ENCODE measurements at regions not wholly inside any gene's neighbourhood (a gene's known extent, or its start where the extent isn't known, plus 50 kb on each side); places are given as distances from the start of the nearest gene placed in this dataset.

- no peak overlapping the region for H3K4me3 ChIP-seq
- ATAC-seq, result no peak
- H3K4me1 ChIP-seq, result no peaks in the 10 kb centered on the region
- TF ChIP-seq, protein P1, sequence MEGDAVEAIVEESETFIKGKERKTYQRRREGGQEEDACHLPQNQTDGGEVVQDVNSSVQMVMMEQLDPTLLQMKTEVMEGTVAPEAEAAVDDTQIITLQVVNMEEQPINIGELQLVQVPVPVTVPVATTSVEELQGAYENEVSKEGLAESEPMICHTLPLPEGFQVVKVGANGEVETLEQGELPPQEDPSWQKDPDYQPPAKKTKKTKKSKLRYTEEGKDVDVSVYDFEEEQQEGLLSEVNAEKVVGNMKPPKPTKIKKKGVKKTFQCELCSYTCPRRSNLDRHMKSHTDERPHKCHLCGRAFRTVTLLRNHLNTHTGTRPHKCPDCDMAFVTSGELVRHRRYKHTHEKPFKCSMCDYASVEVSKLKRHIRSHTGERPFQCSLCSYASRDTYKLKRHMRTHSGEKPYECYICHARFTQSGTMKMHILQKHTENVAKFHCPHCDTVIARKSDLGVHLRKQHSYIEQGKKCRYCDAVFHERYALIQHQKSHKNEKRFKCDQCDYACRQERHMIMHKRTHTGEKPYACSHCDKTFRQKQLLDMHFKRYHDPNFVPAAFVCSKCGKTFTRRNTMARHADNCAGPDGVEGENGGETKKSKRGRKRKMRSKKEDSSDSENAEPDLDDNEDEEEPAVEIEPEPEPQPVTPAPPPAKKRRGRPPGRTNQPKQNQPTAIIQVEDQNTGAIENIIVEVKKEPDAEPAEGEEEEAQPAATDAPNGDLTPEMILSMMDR (IDR thresholded peaks at IDR 0.05), result no peak
- H3K27me3 ChIP-seq, result no peaks in the 10 kb centered on the region
- H3K27ac ChIP-seq, result no peak overlapping the region
- intact Hi-C loops (cut with DNase I), result no loop called here
- no peak for DNase-seq
- 75 to 79% methylated on average over 2 of the region's 2 CpGs for WGBS, 2 donors
- no peaks in the 10 kb centered on the region for H3K36me3 ChIP-seq
- H3K9me3 ChIP-seq, result no peaks in the 10 kb centered on the region
Observed at GRCh38 chrX:35696760-35697234, 101.3 kb upstream of the MAGEB16 start.

DNA sequence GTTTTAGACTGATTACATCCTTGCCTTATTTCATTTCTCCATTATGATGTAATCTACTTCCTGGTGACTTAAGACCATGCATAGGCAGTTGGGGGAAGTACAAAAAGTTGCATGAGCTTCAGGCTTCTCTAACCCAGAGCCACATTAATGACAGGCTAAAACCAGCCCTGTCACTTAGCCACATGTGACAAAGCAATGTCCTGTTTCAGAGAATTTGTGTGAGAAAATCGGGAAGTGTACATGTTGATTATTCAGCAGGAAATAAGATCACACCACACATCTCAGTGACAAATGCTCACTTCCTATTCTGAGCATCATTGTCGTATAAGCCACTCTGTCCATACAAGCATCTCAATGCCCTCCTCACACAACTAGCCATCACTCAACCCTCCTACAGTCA is 98.5 kb upstream of the MAGEB16 start:
- no peaks in the 10 kb centered on the region for H3K27me3 ChIP-seq
- no peaks in the 10 kb centered on the region for H3K4me1 ChIP-seq
- no peak overlapping the region for H3K27ac ChIP-seq
- no peaks in the 10 kb centered on the region for H3K36me3 ChIP-seq
- intact Hi-C loops (cut with DNase I), result no loop called here
- no peak overlapping the region for H3K4me3 ChIP-seq
- DNase-seq (no peak), ATAC-seq (no peak)
- no peaks in the 10 kb centered on the region for H3K9me3 ChIP-seq
- 61 to 66% methylated on average over 2 of the region's 2 CpGs for WGBS, 2 donors
- TF ChIP-seq, protein P1 (IDR thresholded peaks at IDR 0.05), result no peak

DNA sequence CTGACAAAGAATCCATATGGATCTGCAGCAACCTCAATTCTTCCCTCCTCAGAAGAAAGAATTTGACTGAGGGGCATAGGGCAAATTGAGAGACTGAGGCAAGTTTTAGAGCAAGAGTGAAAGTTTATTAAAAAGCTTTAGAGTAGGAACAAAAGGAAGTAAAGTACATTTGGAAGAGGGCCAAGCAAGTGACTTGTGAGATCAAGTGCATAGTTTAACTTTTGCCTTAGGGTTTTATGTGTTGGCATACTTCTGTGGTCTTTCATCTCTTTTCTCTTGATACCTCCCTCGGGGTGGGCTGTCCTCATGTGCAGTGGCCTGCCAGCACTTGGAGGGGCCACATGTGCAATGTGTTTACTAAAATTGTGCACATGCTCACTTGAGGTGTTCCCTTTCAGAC is 98.0 kb upstream of the MAGEB16 start:
- Histone ChIP-seq H3K9me3 (no peaks in the 10 kb centered on the region), H3K36me3 (no peaks in the 10 kb centered on the region), H3K4me3 (no peak overlapping the region), H3K27ac (no peak overlapping the region), H3K27me3 (no peaks in the 10 kb centered on the region), H3K4me1 (no peaks in the 10 kb centered on the region)
- 33 to 42% methylated on average over 1 of the region's 1 CpG for WGBS, 2 donors
- TF ChIP-seq, protein P1 (IDR thresholded peaks at IDR 0.05), result no peak
- DNase-seq (no peak), ATAC-seq (no peak)
- intact Hi-C loops (cut with DNase I), result no loop called here

GRCh38 chrX:35711281-35711680 is 86.9 kb upstream of the MAGEB16 start:
- intact Hi-C loops (cut with DNase I), result no loop called here
- no peak overlapping the region for H3K4me3 ChIP-seq

More at GRCh38 chrX:35711281-35711680, 86.9 kb upstream of the MAGEB16 start:
- ATAC-seq, result no peak
- Histone ChIP-seq H3K27ac (no peak overlapping the region), H3K27me3 (peaks cover 0 to 8% (median 0%) of the 10 kb centered on the region in 7 donors), H3K36me3 (no peaks in the 10 kb centered on the region), H3K9me3 (no peaks in the 10 kb centered on the region), H3K4me1 (no peaks in the 10 kb centered on the region)
- TF ChIP-seq, protein P1 (IDR thresholded peaks at IDR 0.05), result no peak
- no peak for DNase-seq

Measured in heart right ventricle (tissue), 16 donors.